RKO (cell line): ENCODE measurements at regions not wholly inside any gene's neighbourhood (a gene's known extent, or its start where the extent isn't known, plus 50 kb on each side); places are given as distances from the start of the nearest gene placed in this dataset.
"Not testable (repeated sequence)": the region's sequence is repeated elsewhere in the genome, so short reads cannot be mapped to it uniquely, and the experiment has no call there.

Source experiments
- DNase-seq: peaks from one replicate; pipeline ENCODE4 v3.0.0-alpha.2; 2016; ENCODE audit warnings: low spot score

DNA sequence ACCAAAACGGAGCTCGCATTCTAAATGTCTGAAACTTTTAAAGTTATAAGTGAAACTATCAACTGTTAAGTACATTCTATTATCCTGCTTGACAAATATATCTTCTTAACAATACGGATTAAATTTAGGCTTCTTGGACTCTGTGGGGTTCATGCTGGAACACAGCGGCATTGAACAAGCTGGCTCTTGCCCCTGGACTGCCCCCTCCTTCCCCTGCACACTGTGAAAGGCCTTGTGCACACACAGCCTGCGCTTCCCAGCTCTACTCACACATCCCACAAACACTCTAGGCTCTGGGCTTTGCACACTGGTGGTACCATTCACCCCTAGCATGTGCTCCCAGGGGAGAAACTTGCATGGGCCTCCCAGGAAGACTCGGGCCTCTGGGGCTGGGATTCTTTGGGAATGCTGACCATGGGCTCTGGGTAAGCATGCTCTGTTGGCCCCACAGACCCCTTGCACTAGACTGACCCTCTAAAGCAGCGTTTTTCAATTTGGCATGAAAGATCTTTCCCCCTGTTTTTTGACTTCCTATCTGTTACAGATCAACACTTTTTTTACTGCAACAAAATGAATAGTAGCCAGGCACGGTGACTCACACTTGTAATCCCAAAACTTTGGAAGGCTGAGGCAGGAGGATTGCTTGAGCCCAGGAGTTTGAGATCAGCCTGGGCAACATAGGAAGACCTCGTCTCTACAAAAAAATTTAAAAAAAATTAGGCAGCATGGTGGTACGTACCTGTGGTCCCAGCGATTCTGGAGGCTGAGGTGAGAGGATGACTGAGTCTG lies 96.2 kb upstream of the CPM start:
- DNase-seq, result no peak

DNA sequence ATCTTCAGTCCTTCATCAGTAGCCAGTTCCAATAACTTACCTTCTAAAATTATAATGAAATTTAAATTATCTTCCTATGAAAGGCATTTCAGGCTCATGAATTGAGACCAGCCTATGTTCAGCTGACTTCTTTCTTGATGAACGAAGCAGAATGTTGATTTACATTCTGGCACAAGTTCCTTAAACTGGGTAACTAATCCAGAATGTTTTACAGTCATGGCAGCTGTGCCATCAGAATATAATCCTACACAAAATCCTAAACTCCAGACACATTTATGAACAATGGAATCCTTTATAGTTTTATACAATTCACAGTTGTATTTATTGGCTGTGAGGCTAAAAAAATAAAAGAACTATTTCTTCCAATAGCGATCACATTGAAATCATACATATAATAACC lies 97.3 kb upstream of the CPM start:
- DNase-seq, result no peak

DNA sequence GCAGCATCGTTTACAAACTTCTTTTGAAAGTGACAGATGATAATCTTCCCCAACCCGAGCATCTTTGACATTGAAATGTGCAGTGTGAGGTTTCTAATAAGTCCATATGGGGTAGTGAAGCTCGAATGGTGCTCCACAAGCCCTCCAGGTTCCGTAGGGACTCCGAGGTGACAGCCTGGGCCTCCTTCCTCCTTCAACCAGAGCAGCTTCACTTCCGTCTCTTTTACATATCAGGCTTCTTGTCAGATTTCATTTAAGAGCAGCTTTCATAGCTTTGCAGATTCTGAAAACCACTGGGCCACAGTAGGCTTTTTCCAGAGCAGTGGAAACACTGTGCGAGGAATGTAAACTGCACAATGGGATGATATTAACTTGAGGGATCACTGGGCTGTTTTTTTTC lies 103.6 kb upstream of the CPM start:
- no peak for DNase-seq

DNA sequence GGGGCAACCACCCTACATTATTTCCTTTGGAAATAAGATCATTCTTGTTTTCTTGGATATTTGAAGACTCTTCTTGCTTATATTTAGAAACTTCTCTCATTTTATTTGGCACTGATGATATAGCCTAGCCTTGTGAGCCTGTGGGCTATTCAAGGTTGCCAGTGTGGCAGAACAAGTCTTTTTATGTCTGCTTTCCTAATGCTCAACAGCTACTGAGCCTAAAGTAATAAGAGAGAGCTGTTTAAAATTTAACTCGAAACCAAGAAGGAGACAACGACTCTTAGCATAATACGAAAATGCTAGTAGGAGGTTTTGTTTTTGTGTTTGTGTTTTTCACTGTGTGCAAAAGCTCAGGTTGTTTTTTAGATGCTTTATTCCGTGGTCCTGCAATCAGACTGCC lies 104.0 kb upstream of the CPM start:
- no peak for DNase-seq

GRCh38 chr12:69039911-69040310 lies 106.9 kb upstream of the CPM start:
- DNase-seq, result no peak

GRCh38 chr12:69042557-69042956 lies 109.6 kb upstream of the CPM start:
- no peak for DNase-seq

DNA sequence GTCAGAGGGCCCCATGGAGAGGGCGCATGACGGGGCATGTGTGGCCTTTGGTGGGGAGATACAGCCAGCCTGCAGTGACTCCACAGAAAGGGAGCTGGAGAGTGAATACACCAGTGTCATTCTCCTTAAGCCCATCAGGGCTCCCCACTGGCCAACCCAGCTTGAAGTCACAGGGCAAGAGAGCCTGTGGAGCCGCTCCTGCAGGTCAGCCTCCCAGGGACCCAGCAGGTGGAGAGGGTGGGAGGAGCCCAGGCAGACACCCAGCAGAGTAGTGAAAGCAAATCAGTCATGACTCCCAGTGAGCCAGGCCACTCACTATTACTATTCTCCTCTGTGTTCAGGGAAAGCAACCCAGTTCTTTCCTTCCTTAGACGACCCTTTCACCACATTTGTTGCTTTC lies 110.0 kb upstream of the CPM start:
- no peak for DNase-seq

GRCh38 chr12:69044887-69045286 lies 111.9 kb upstream of the CPM start:
- no peak for DNase-seq

GRCh38 chr12:69045430-69045829 lies 112.5 kb upstream of the CPM start:
- no peak for DNase-seq

- DNase-seq, result no peak
Observed at GRCh38 chr12:69046363-69046762, 113.4 kb upstream of the CPM start.

GRCh38 chr12:69046920-69047319 lies 113.9 kb upstream of the CPM start:
- no peak for DNase-seq

DNA sequence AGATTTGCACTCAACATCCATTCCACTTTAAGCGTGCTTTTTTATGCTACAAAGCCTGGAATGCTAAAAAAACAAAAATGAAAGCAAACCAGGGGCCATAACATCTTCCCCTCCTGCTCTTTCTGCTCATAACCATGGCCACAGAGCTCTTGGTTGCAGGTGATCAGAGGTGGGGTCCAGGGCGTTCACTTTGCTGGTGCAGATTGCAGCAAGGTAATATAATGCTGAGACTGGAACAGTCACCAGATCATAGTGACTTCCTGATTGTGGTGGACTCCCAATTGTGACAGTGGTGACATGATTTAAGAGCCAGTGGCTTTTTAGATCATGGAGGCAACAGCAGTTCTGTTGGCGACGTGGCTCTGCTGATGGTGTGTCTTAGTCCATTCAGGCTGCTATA lies 115.0 kb upstream of the CPM start:
- no peak for DNase-seq

GRCh38 chr12:69049855-69050254 lies 116.9 kb upstream of the CPM start:
- DNase-seq, result not testable (repeated sequence)

DNA sequence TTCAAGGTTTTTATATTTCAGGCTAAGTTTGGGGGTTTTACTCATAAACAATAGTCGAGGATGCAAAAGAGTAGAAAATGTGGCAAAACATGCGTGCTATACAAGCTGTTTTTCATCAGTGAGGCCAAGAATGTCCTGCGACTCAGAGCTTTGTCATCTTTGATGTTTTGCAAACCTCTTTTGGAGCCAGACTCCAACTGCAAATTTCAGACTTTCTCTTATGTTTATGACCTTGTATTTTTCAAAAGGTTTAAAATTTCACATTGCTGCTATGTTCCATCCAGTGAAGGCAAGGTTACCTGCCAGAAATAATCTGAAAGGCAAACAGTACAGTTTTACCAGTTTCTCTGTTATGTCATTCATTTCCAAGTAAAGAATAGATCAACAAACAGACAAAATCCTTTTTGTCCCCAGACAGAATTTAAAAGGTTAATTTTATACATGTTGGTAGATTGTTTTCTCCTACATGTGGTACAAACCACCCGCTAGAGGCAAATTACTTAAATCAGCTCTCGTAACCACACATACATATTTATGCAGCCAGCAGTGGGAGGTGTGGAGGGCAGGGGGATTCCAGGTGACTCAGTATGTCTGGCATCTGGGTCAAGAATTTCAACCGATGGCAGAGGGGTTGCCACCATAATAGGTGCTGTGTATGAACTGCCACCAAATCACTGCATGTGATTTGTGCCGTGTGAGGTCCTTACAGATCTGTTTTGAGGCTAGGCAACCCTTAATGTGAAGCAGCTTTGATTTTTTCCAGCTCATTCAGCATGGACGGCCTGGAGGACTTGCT lies 119.8 kb upstream of the CPM start:
- DNase-seq, result no peak

DNA sequence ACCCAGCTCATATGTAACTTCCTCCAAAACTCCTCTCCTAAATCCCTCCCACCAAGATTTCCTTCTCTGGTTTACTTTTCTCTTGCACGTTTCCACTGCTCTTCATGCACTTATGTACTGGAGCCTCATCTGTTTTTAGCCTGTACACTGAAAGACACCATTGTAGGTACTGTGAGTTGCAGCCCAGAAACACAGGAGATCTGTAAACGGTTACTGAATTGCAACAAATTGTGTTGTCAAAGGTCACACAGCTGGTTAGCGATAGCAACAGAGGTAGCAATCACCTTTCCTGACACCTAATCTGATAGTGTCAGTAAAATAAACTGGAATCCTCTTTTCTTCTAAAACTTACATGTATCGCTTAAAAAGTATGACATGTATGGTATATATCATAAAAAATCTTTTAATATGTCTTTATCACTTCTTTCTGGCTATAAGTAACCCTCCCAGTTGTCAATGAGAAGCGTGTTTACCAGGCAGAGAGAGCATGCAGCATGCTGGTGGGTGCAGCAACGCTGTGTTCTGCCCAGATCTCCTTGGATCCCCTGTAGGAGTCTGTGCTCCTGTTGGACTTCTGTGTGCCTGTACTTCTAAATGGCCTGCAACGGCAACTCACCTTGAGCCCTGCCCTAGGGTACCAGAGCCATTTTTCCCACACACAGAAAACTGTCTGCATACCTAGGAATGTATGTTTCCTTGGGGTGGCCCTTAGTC lies 121.5 kb upstream of the CPM start:
- DNase-seq, result no peak

DNA sequence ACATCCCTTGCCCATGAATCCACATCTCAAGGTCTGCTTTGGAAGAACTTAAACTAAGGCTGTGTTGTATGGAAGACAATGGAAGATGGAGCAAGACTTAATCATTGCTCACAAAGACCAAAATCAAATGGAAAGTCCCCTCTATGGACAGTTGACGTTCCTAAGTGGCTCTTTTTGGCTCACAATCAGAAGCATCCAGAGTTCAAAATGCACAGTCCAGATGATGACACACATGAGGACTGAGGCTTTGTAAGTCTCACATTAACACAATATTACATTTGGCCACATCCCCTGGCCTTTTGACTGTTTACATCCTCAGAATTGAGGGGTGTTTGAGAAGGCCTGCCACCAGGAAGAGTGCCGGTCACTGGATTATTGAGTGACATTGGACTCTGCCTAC lies 122.3 kb upstream of the CPM start:
- no peak for DNase-seq

- no peak for DNase-seq
Observed at GRCh38 chr12:69055706-69056105, 122.7 kb upstream of the CPM start.

DNA sequence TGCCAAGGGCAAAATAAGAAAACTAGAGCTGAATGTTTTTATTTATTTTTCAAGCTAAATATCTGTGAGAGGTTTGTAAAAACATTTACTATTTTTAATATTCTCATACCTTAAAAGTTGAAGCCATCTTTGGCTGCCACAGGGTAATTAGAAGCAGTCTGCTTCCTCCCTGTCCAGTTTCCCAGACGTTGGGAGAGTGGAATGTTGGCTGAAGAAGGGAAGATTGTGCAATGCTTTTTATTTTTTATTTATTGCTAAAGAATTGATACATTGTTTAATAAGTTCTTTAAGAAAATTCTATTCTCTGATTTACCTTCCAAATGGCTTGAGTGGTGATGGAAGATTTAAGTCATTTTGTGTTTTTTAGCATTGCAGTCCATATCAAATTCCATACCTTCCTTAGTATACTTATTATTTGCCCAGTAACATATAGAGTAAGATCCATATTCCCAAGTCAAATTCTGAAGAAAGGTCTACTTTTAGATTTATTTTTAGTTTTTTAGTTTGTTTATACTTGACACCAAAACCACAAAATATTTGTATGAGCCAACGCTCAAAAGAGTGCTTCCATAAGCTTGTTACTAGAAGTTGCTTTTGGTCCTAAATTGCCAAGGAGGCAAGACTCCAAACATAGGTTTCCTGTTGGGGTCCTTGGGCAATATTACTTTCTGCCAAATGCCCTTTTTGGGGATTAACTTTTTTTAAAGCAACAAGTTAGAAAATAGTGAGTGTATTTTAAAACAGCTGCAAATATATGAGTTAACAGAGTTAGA lies 124.0 kb upstream of the CPM start:
- DNase-seq, result no peak

- no peak for DNase-seq
Observed at GRCh38 chr12:69057742-69058141, 124.8 kb upstream of the CPM start.

- DNase-seq, result peak; percentile 94
Observed at GRCh38 chr12:69059465-69060457, 126.8 kb upstream of the CPM start.

DNA sequence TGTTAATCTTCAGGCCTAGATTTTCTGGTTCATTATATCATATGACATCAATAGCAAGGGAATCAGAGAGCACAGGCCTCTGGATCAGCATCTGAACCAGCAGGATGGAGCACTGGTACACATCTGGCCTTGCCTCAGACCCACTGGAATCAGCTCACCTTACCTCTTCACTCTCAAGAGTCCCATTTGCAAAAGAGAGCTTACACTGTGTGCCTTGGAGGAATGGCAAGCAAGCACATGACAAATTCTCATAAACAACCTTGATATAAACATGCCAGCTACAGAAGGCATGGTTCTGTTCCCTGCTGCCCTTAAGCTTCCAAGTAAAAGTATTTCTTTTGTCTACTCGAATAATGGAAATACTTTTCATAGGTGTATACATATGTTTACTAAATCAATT lies 128.6 kb upstream of the CPM start:
- no peak for DNase-seq
